K562 (cell line): ENCODE measurements at regions not wholly inside any gene's neighbourhood (a gene's known extent, or its start where the extent isn't known, plus 50 kb on each side); places are given as distances from the start of the nearest gene placed in this dataset.

Experiments used
- ATAC-seq: fragments of 200-7000 bp; cut with Tn5 transposase; 3 replicates; pipeline ENCODE4 v1.9.1; 2020; ENCODE audit warnings: moderate library complexity
- BruUV-seq: library from RNA; stranded (reverse); fragments of 400-500 nt; replicated peaks from 2 replicates; lab custom pipeline; 2021; lab: Mats Ljungman, UMichigan
- CTCF ChIA-PET: fragments of 300-600 bp; formaldehyde crosslinking; extraction: SDS; loops from one replicate; lab custom pipeline; 2021; ENCODE audit warnings: low intra/inter-chr PET ratio; lab: Yijun Ruan, JAX
- POLR2A ChIA-PET: fragments of 300-600, 350-650 bp; sonication (Branson Sonifier 250); formaldehyde crosslinking; extraction: SDS; loops from one replicate; lab custom pipeline; 2021; ENCODE audit warnings: antibody characterized with exemption, inconsistent platforms; lab: Yijun Ruan, JAX
- DNase-seq, 4 experiments: peaks; one replicate each; pipeline versions ENCODE4 v3.0.0 to v3.0.0-alpha.2; 2011 to 2018; ENCODE audit warnings: low spot score in 3 of 4, mixed read lengths in 3 of 4; ENCODE audit errors: extremely low read depth in 1 of 4
- FAIRE-seq: peaks from 2 replicates; lab custom pipeline; 2011; peaks lifted over from hg19 to GRCh38; lab: Jason Lieb, UNC
- H2AFZ ChIP-seq: 2 replicates; pipeline ENCODE4 v1.6.0; 2011; ENCODE audit warnings: low read depth, low read length, control low read depth, inconsistent platforms
- H3K27ac ChIP-seq: fragments of 200-600 bp; 3 replicates; pipeline ENCODE4 v1.8.0; 2011; ENCODE audit warnings: low read depth, mild to moderate bottlenecking, control low read depth, inconsistent platforms, low read length, moderate library complexity, mixed read lengths; ENCODE audit errors: extremely low read depth
- H3K27me3 ChIP-seq, 2 experiments: fragments of 300-600 bp in 1 of 2; 2 replicates in 1 of 2; 3 replicates in 1 of 2; pipeline versions ENCODE4 v1.6.0 to v1.8.0; 2011; ENCODE audit warnings: inconsistent platforms in 2 of 2, low read length in 2 of 2, mild to moderate bottlenecking in 1 of 2, mixed read lengths in 1 of 2, moderate library complexity in 1 of 2; ENCODE audit not compliant: control insufficient read depth in 2 of 2, insufficient read depth in 2 of 2
- H3K36me3 ChIP-seq: fragments of 300-600 bp; 3 replicates; pipeline ENCODE4 v1.8.0; 2011; ENCODE audit warnings: mild to moderate bottlenecking, low read length, inconsistent platforms; ENCODE audit not compliant: control insufficient read depth, insufficient read depth
- H3K4me1 ChIP-seq, 2 experiments: fragments of 200-600 bp in 1 of 2; replicated peaks in 1 of 2; 2 replicates in 1 of 2; 3 replicates in 1 of 2; pipeline versions ENCODE4 v1.5.1 to v1.8.0; 2011; ENCODE audit warnings: inconsistent platforms in 2 of 2, low read length in 2 of 2, mild to moderate bottlenecking in 1 of 2, mixed read lengths in 1 of 2, moderate library complexity in 1 of 2; ENCODE audit not compliant: control insufficient read depth in 2 of 2, insufficient read depth in 2 of 2
- H3K4me2 ChIP-seq: 2 replicates; pipeline ENCODE4 v1.6.1; 2011; ENCODE audit warnings: low read length, control low read depth, inconsistent platforms, mixed read lengths; ENCODE audit not compliant: insufficient read depth
- H3K4me3 ChIP-seq: fragments of 200-600 bp; sonication (generic), shearing (Covaris generic); 2 replicates; pipeline ENCODE4 v1.5.1; 2016; ENCODE audit warnings: control low read depth, inconsistent platforms
- H3K79me2 ChIP-seq: fragments of 200-600 bp; 3 replicates; pipeline ENCODE4 v1.8.0; 2011; ENCODE audit warnings: low read length, inconsistent platforms; ENCODE audit not compliant: control insufficient read depth, insufficient read depth
- H3K9ac ChIP-seq, 2 experiments: 2 replicates each; pipeline versions ENCODE4 v1.6.0 to v1.6.1; 2011; ENCODE audit warnings: low read depth in 2 of 2, low read length in 2 of 2, control low read depth in 1 of 2, inconsistent platforms in 1 of 2, mild to moderate bottlenecking in 1 of 2, mixed read lengths in 1 of 2; ENCODE audit not compliant: insufficient read depth in 1 of 2
- H3K9me1 ChIP-seq: one replicate; pipeline ENCODE4 v1.6.0; 2011; ENCODE audit warnings: inconsistent platforms, mild to moderate bottlenecking, low read length, moderate library complexity; ENCODE audit not compliant: control insufficient read depth, insufficient read depth
- H3K9me3 ChIP-seq: replicated peaks from 2 replicates; pipeline ENCODE4 v1.5.1; 2011; ENCODE audit warnings: low read depth, low read length, inconsistent platforms; ENCODE audit not compliant: control insufficient read depth, insufficient read depth
- H4K20me1 ChIP-seq: replicated peaks from 2 replicates; pipeline ENCODE4 v1.6.1; 2011; ENCODE audit warnings: low read length, inconsistent platforms, mixed read lengths; ENCODE audit not compliant: control insufficient read depth, insufficient read depth
- ESRRA ChIP-seq: fragments of 450-650 bp; IDR thresholded peaks from 2 replicates; pipeline ENCODE4 v1.6.1; 2014; ENCODE audit warnings: low read depth, mild to moderate bottlenecking, moderate library complexity, borderline replicate concordance
- HDAC3 ChIP-seq: fragments of 450-650 bp; IDR thresholded peaks from 2 replicates; pipeline ENCODE4 v1.6.1; 2018; ENCODE audit warnings: borderline replicate concordance, mild to moderate bottlenecking, moderate library complexity; ENCODE audit not compliant: partially characterized antibody
- MTA1 ChIP-seq: fragments of 450-650 bp; IDR thresholded peaks from 2 replicates; pipeline ENCODE4 v1.6.1; 2017; ENCODE audit warnings: borderline replicate concordance
- NR1H2 ChIP-seq: sonication (generic); formaldehyde crosslinking; IDR thresholded peaks from 2 replicates; pipeline ENCODE4 v1.4.0; 2020; ENCODE audit warnings: mild to moderate bottlenecking, missing genetic modification reagents
- NR3C1 ChIP-seq: sonication (generic); formaldehyde crosslinking; IDR thresholded peaks from 2 replicates; pipeline ENCODE4 v1.8.1; 2022; ENCODE audit warnings: missing genetic modification reagents
- RFX1 ChIP-seq: fragments of 450-650 bp; IDR thresholded peaks from 2 replicates; pipeline ENCODE4 v1.6.1; 2016; ENCODE audit warnings: mild to moderate bottlenecking, moderate library complexity
- SP1 ChIP-seq: sonication (generic); formaldehyde crosslinking; IDR thresholded peaks from 2 replicates; pipeline ENCODE4 v1.8.1; 2022; ENCODE audit warnings: mild to moderate bottlenecking, missing genetic modification reagents
- TCFL5 ChIP-seq: fragments of 250-450 bp; sonication (Bioruptor Pico); conservative IDR thresholded peaks from 2 replicates; pipeline ENCODE4 v1.6.1; 2021; ENCODE audit warnings: mild to moderate bottlenecking, moderate library complexity, matching md5 sums
- XRCC5 ChIP-seq: fragments of 200-400 bp; formaldehyde crosslinking; IDR thresholded peaks from 2 replicates; pipeline ENCODE4 v1.6.1; 2017; ENCODE audit warnings: low read depth, mild to moderate bottlenecking, low read length
- ZBTB1 ChIP-seq: sonication (generic); formaldehyde crosslinking; IDR thresholded peaks from 2 replicates; pipeline ENCODE4 v1.8.1; 2023; ENCODE audit warnings: missing genetic modification reagents, low read depth, mild to moderate bottlenecking, borderline replicate concordance
- ZNF146 ChIP-seq: IDR thresholded peaks from one replicate; pipeline ENCODE4 v1.6.1; 2018; ENCODE audit warnings: missing compliant biosample characterization; ENCODE audit not compliant: unreplicated experiment
- ZNF444 ChIP-seq: fragments of 250-450 bp; sonication (Bioruptor Pico); IDR thresholded peaks from 2 replicates; pipeline ENCODE4 v1.4.0; 2020; ENCODE audit warnings: mild to moderate bottlenecking, moderate library complexity
- ZNF696 ChIP-seq: fragments of 250-450 bp; sonication (Bioruptor Pico); conservative IDR thresholded peaks from 2 replicates; pipeline ENCODE4 v1.4.0; 2020; ENCODE audit warnings: mild to moderate bottlenecking, moderate library complexity
- ZNF699 ChIP-seq: fragments of 250-450 bp; sonication (Bioruptor Pico); IDR thresholded peaks from 2 replicates; pipeline ENCODE4 v1.8.0; 2021; ENCODE audit warnings: mild to moderate bottlenecking, moderate library complexity; ENCODE audit not compliant: insufficient replicate concordance
- WGBS: fragments of 100-300 bp; shearing (Covaris generic); methylation state at CpG from one replicate; pipeline ENCODE4 v1.1.6; 2016; ENCODE audit warnings: low coverage, mixed read lengths; ENCODE audit not compliant: insufficient coverage; ENCODE audit errors: missing lambda C conversion rate; 5-methylcytosine and 5-hydroxymethylcytosine counted together
- in situ Hi-C: fragments of 300-500 bp; cut with MboI; formaldehyde crosslinking; loops from 4 replicates; pipeline ENCODE4 v1.15.0; 2018; ENCODE audit warnings: inconsistent platforms, mixed read lengths
- intact Hi-C: fragments of 100-400 bp; cut with micrococcal nuclease; formaldehyde crosslinking; loops from 2 replicates; pipeline ENCODE4 v1.14.2; 2022
- TF ChIP-seq, protein P1 (sequence below): fragments of 250-450 bp; sonication (Bioruptor Pico); IDR thresholded peaks from 2 replicates; pipeline ENCODE4 v1.4.0; 2020
- TF ChIP-seq, protein P2 (sequence below), 2 experiments: IDR thresholded peaks; 2 replicates each; pipeline ENCODE4 v1.6.1; 2011; ENCODE audit warnings: borderline replicate concordance in 1 of 2, control low read depth in 1 of 2, low read depth in 1 of 2, low read length in 1 of 2, mild to moderate bottlenecking in 1 of 2, mixed read lengths in 1 of 2, moderate library complexity in 1 of 2; ENCODE audit not compliant: insufficient read depth in 1 of 2, insufficient read length in 1 of 2, poor library complexity in 1 of 2, severe bottlenecking in 1 of 2; ENCODE audit errors: extremely low read depth in 1 of 2
- TF ChIP-seq, protein P3 (sequence below): fragments of 250-450 bp; sonication (Bioruptor Pico); IDR thresholded peaks from 2 replicates; pipeline ENCODE4 v1.8.0; 2022; ENCODE audit warnings: moderate library complexity, mild to moderate bottlenecking, inconsistent platforms

DNA sequence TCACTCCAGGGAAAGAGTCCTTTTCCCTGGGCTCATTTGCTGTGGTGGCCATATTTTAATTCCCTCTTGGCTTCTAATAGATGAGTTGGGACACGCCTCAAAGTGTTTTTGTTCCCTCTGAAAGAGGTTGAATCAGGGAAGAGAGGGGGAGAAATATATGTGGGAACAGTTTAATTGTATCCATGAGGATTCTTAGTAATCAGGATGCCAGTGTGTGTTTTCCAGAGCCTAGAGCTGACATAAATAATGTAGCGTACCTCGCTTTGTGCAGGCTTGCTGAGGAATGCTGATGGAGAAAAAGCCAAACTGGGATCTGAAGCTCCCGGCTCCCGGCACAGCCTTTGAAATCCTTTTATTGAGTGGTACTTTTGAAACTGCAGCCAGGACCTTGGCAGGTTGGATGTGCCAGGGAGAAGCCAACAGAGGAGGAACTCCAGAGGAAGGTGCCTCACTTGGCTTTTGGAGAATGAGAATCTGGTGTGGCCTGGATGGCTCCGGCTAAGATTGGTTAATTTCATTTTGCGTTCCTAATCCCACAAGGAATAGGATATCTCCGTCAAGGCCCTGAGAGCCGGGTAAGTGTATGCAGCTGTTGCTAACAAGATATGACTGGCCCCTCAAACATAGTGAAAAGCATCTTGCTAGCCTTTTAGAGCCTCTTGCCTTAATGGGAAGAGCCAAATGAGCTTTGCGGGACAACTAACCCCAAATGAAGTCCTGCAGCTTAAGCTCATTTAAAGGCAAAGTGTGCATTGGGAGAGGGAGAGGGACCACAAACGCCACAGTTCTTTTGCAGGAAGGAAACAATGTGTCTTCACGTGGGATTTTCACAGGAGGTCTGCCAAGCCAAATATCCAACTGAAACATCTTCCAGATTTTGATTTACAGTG lies 471.1 kb upstream of the WWC1 start:
- Histone ChIP-seq H3K36me3 (no peaks in the 10 kb centered on the region), H3K4me3 (no peak overlapping the region), H3K9ac (no peak overlapping the region), H3K4me2 (no peak overlapping the region), H3K27me3 (no peaks in the 10 kb centered on the region), H3K9me3 (no peaks in the 10 kb centered on the region), H3K9me1 (no peaks in the 10 kb centered on the region), H4K20me1 (no peaks in the 10 kb centered on the region), H3K79me2 (no peaks in the 10 kb centered on the region), H2AFZ (no peak overlapping the region), H3K27ac (no peak overlapping the region), H3K4me1 (no peaks in the 10 kb centered on the region)
- in situ Hi-C loops = no loop called here
- FAIRE-seq (no peak), DNase-seq (no peak), ATAC-seq (no peak)
- 2% methylated on average over 12 of the region's 12 CpGs for WGBS
- intact Hi-C loops = no loop called here
- ChIA-PET POLR2A (no interaction called here), CTCF (no interaction called here)
- no TSS peak for BruUV-seq
- TF ChIP-seq, protein P1, sequence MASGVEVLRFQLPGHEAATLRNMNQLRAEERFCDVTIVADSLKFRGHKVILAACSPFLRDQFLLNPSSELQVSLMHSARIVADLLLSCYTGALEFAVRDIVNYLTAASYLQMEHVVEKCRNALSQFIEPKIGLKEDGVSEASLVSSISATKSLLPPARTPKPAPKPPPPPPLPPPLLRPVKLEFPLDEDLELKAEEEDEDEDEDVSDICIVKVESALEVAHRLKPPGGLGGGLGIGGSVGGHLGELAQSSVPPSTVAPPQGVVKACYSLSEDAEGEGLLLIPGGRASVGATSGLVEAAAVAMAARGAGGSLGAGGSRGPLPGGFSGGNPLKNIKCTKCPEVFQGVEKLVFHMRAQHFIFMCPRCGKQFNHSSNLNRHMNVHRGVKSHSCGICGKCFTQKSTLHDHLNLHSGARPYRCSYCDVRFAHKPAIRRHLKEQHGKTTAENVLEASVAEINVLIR (CRISPR knock-in tag) = no peak
- no peak for TF ChIP-seq ZNF146
- TF ChIP-seq ZNF696 (CRISPR knock-in tag) = no peak
- TF ChIP-seq, protein P2, sequence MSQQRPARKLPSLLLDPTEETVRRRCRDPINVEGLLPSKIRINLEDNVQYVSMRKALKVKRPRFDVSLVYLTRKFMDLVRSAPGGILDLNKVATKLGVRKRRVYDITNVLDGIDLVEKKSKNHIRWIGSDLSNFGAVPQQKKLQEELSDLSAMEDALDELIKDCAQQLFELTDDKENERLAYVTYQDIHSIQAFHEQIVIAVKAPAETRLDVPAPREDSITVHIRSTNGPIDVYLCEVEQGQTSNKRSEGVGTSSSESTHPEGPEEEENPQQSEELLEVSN (IDR thresholded peaks at IDR 0.05; ENCODE audit: borderline replicate concordance in 1 of 2, extremely low read depth in 1 of 2, insufficient read depth in 1 of 2, insufficient read length in 1 of 2, low read depth in 1 of 2, low read length in 1 of 2, poor library complexity in 1 of 2, severe bottlenecking in 1 of 2) = no peak
- TF ChIP-seq RFX1 = no peak
- TF ChIP-seq NR3C1 = no peak
- TF ChIP-seq SP1 = no peak
- no peak for TF ChIP-seq ZNF699 (CRISPR knock-in tag)
- TF ChIP-seq, protein P3, sequence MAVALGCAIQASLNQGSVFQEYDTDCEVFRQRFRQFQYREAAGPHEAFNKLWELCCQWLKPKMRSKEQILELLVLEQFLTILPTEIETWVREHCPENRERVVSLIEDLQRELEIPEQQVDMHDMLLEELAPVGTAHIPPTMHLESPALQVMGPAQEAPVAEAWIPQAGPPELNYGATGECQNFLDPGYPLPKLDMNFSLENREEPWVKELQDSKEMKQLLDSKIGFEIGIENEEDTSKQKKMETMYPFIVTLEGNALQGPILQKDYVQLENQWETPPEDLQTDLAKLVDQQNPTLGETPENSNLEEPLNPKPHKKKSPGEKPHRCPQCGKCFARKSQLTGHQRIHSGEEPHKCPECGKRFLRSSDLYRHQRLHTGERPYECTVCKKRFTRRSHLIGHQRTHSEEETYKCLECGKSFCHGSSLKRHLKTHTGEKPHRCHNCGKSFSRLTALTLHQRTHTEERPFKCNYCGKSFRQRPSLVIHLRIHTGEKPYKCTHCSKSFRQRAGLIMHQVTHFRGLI (CRISPR knock-in tag) = no peak
- no peak for TF ChIP-seq MTA1
- no peak for TF ChIP-seq XRCC5
- no peak for TF ChIP-seq ESRRA
- no peak for TF ChIP-seq HDAC3
- no peak for TF ChIP-seq ZBTB1
- TF ChIP-seq ZNF444 (CRISPR knock-in tag) = no peak
- TF ChIP-seq TCFL5 (CRISPR knock-in tag) = no peak
- no peak for TF ChIP-seq NR1H2 (CRISPR knock-in tag)
